ENCODE measurements at regions not wholly inside any gene's neighbourhood (a gene's known extent, or its start where the extent isn't known, plus 50 kb on each side); places are given as distances from the start of the nearest gene placed in this dataset.

GRCh38 chr1:229887043-229887822, 179.8 kb upstream of the GALNT2 start:
- no peaks in the 10 kb centered on the region for H3K27me3 ChIP-seq (ENCODE audit: insufficient read depth, low read length)
- peaks cover 4 to 21% of the 10 kb centered on the region in 2 donors for H3K27me3 Mint-ChIP-seq
- no peak overlapping the region for H3K27ac Mint-ChIP-seq
- POLR2A ChIA-PET (ENCODE audit: partially characterized antibody), result no interaction called here
- H3K9me3 ChIP-seq (ENCODE audit: control insufficient read depth in 1 of 2, low read length in 2 of 2), result no peaks in the 10 kb centered on the region
- H3K4me1 Mint-ChIP-seq, result no peaks in the 10 kb centered on the region
- intact Hi-C loops (cut with micrococcal nuclease), result no loop called here
- CTCF ChIA-PET (ENCODE audit: partially characterized antibody), result no interaction called here
- no peaks in the 10 kb centered on the region for H3K36me3 ChIP-seq (ENCODE audit: insufficient read depth, low read length)
- no peak overlapping the region for H3K4me3 Mint-ChIP-seq
- H3K36me3 Mint-ChIP-seq, result no peaks in the 10 kb centered on the region
- H3K4me3 ChIP-seq (ENCODE audit: low read length in 2 of 2), result no peak overlapping the region
- no peaks in the 10 kb centered on the region for H3K4me1 ChIP-seq (ENCODE audit: insufficient read depth, low read length)
- no peaks in the 10 kb centered on the region for H3K9me3 Mint-ChIP-seq
- H3K27ac ChIP-seq (ENCODE audit: low read depth, low read length), result no peak overlapping the region
- no peak for DNase-seq

- intact Hi-C loops (cut with micrococcal nuclease), result no loop called here
- no peak overlapping the region for H3K27ac Mint-ChIP-seq
- POLR2A ChIA-PET (ENCODE audit: partially characterized antibody), result no interaction called here
Measured at GRCh38 chr1:229888157-229888556, 178.9 kb upstream of the GALNT2 start.

GRCh38 chr1:229888561-229889001, 178.5 kb upstream of the GALNT2 start:
- Histone ChIP-seq H3K9me3 (ENCODE audit: control insufficient read depth in 1 of 2, low read length in 2 of 2) (no peaks in the 10 kb centered on the region), H3K27ac (ENCODE audit: low read depth, low read length) (no peak overlapping the region), H3K4me3 (ENCODE audit: low read length in 2 of 2) (no peak overlapping the region), H3K36me3 (ENCODE audit: insufficient read depth, low read length) (no peaks in the 10 kb centered on the region), H3K27me3 (ENCODE audit: insufficient read depth, low read length) (no peaks in the 10 kb centered on the region), H3K4me1 (ENCODE audit: insufficient read depth, low read length) (no peaks in the 10 kb centered on the region)
- no peak overlapping the region for H3K27ac Mint-ChIP-seq
- H3K4me3 Mint-ChIP-seq, result no peak overlapping the region
- POLR2A ChIA-PET (ENCODE audit: partially characterized antibody), result no interaction called here
- H3K9me3 Mint-ChIP-seq, result no peaks in the 10 kb centered on the region
- no peak for DNase-seq
- CTCF ChIA-PET (ENCODE audit: partially characterized antibody), result interaction anchor here (1.6 kb wide), 1 partner anchor 9 kb away, joined by 3 read pairs; no protein-coding TSS in a partner anchor
- H3K4me1 Mint-ChIP-seq, result no peaks in the 10 kb centered on the region
- no peaks in the 10 kb centered on the region for H3K36me3 Mint-ChIP-seq
- intact Hi-C loops (cut with micrococcal nuclease), result no loop called here
- H3K27me3 Mint-ChIP-seq, result peaks cover 7 to 26% of the 10 kb centered on the region in 2 donors

More at GRCh38 chr1:229888157-229888556, 178.9 kb upstream of the GALNT2 start:
- no peaks in the 10 kb centered on the region for H3K36me3 Mint-ChIP-seq
- H3K27me3 Mint-ChIP-seq, result peaks cover 7 to 22% of the 10 kb centered on the region in 2 donors
- H3K27ac ChIP-seq (ENCODE audit: low read depth, low read length), result no peak overlapping the region
- no peaks in the 10 kb centered on the region for H3K27me3 ChIP-seq (ENCODE audit: insufficient read depth, low read length)
- no peaks in the 10 kb centered on the region for H3K9me3 ChIP-seq (ENCODE audit: control insufficient read depth in 1 of 2, low read length in 2 of 2)
- H3K4me1 ChIP-seq (ENCODE audit: insufficient read depth, low read length), result no peaks in the 10 kb centered on the region
- CTCF ChIA-PET (ENCODE audit: partially characterized antibody), result no interaction called here
- H3K36me3 ChIP-seq (ENCODE audit: insufficient read depth, low read length), result no peaks in the 10 kb centered on the region
- no peaks in the 10 kb centered on the region for H3K4me1 Mint-ChIP-seq
- no peaks in the 10 kb centered on the region for H3K9me3 Mint-ChIP-seq
- no peak overlapping the region for H3K4me3 Mint-ChIP-seq
- no peak overlapping the region for H3K4me3 ChIP-seq (ENCODE audit: low read length in 2 of 2)
- no peak for DNase-seq

- Histone ChIP-seq H3K4me3 (ENCODE audit: low read length in 2 of 2) (no peak overlapping the region), H3K9me3 (ENCODE audit: control insufficient read depth in 1 of 2, low read length in 2 of 2) (no peaks in the 10 kb centered on the region), H3K27me3 (ENCODE audit: insufficient read depth, low read length) (no peaks in the 10 kb centered on the region), H3K27ac (ENCODE audit: low read depth, low read length) (no peak overlapping the region), H3K4me1 (ENCODE audit: insufficient read depth, low read length) (no peaks in the 10 kb centered on the region), H3K36me3 (ENCODE audit: insufficient read depth, low read length) (no peaks in the 10 kb centered on the region)
- no peaks in the 10 kb centered on the region for H3K36me3 Mint-ChIP-seq
- CTCF ChIA-PET (ENCODE audit: partially characterized antibody), result interaction anchor here (1.6 kb wide), 1 partner anchor 9 kb away, joined by 3 read pairs; no protein-coding TSS in a partner anchor
- no peaks in the 10 kb centered on the region for H3K9me3 Mint-ChIP-seq
- intact Hi-C loops (cut with micrococcal nuclease), result no loop called here
- no peak overlapping the region for H3K4me3 Mint-ChIP-seq
- no peak overlapping the region for H3K27ac Mint-ChIP-seq
- DNase-seq, result no peak
- POLR2A ChIA-PET (ENCODE audit: partially characterized antibody), result no interaction called here
- no peaks in the 10 kb centered on the region for H3K4me1 Mint-ChIP-seq
- peaks cover 7 to 25% of the 10 kb centered on the region in 2 donors for H3K27me3 Mint-ChIP-seq
Measured at GRCh38 chr1:229889031-229889517, 178.0 kb upstream of the GALNT2 start.

- Mint-ChIP-seq H3K9me3 (no peaks in the 10 kb centered on the region), H3K4me3 (no peak overlapping the region), H3K27me3 (peaks cover 16 to 34% of the 10 kb centered on the region in 2 donors), H3K4me1 (no peaks in the 10 kb centered on the region), H3K36me3 (no peaks in the 10 kb centered on the region), H3K27ac (no peak overlapping the region)
- CTCF ChIA-PET (ENCODE audit: partially characterized antibody), result no interaction called here
- intact Hi-C loops (cut with micrococcal nuclease), result no loop called here
- Histone ChIP-seq H3K9me3 (ENCODE audit: control insufficient read depth in 1 of 2, low read length in 2 of 2) (no peaks in the 10 kb centered on the region), H3K4me3 (ENCODE audit: low read length in 2 of 2) (no peak overlapping the region), H3K27me3 (ENCODE audit: insufficient read depth, low read length) (no peaks in the 10 kb centered on the region), H3K36me3 (ENCODE audit: insufficient read depth, low read length) (no peaks in the 10 kb centered on the region), H3K27ac (ENCODE audit: low read depth, low read length) (no peak overlapping the region), H3K4me1 (ENCODE audit: insufficient read depth, low read length) (no peaks in the 10 kb centered on the region)
- POLR2A ChIA-PET (ENCODE audit: partially characterized antibody), result no interaction called here
- DNase-seq, result no peak
Measured at GRCh38 chr1:229891227-229891626, 175.8 kb upstream of the GALNT2 start.

GRCh38 chr1:229892515-229893117, 174.4 kb upstream of the GALNT2 start:
- CTCF ChIA-PET (ENCODE audit: partially characterized antibody), result no interaction called here
- H3K27me3 ChIP-seq (ENCODE audit: insufficient read depth, low read length), result no peaks in the 10 kb centered on the region
- no peaks in the 10 kb centered on the region for H3K4me1 Mint-ChIP-seq
- POLR2A ChIA-PET (ENCODE audit: partially characterized antibody), result no interaction called here
- intact Hi-C loops (cut with micrococcal nuclease), result no loop called here
- H3K36me3 ChIP-seq (ENCODE audit: insufficient read depth, low read length), result no peaks in the 10 kb centered on the region
- no peak overlapping the region for H3K27ac Mint-ChIP-seq
- peaks cover 0 to 1% (median 0%) of the 10 kb centered on the region in 8 donors for H3K9me3 Mint-ChIP-seq
- no peaks in the 10 kb centered on the region for H3K4me1 ChIP-seq (ENCODE audit: insufficient read depth, low read length)
- no peaks in the 10 kb centered on the region for H3K9me3 ChIP-seq (ENCODE audit: control insufficient read depth in 1 of 2, low read length in 2 of 2)
- H3K36me3 Mint-ChIP-seq, result no peaks in the 10 kb centered on the region
- H3K4me3 ChIP-seq (ENCODE audit: low read length in 2 of 2), result no peak overlapping the region
- peaks cover 20 to 41% of the 10 kb centered on the region in 2 donors for H3K27me3 Mint-ChIP-seq
- H3K4me3 Mint-ChIP-seq, result no peak overlapping the region
- no peak overlapping the region for H3K27ac ChIP-seq (ENCODE audit: low read depth, low read length)
- DNase-seq, result no peak

GRCh38 chr1:229893762-229894444, 173.1 kb upstream of the GALNT2 start:
- no peaks in the 10 kb centered on the region for H3K4me1 ChIP-seq (ENCODE audit: insufficient read depth, low read length)
- no peak for DNase-seq
- Mint-ChIP-seq H3K4me3 (no peak overlapping the region), H3K36me3 (no peaks in the 10 kb centered on the region), H3K27me3 (peaks cover 18 to 43% of the 10 kb centered on the region in 2 donors), H3K4me1 (no peaks in the 10 kb centered on the region), H3K9me3 (peaks cover 0 to 1% (median 0%) of the 10 kb centered on the region in 8 donors), H3K27ac (no peak overlapping the region)
- H3K27ac ChIP-seq (ENCODE audit: low read depth, low read length), result no peak overlapping the region
- H3K4me3 ChIP-seq (ENCODE audit: low read length in 2 of 2), result no peak overlapping the region
- intact Hi-C loops (cut with micrococcal nuclease), result no loop called here
- H3K9me3 ChIP-seq (ENCODE audit: control insufficient read depth in 1 of 2, low read length in 2 of 2), result no peaks in the 10 kb centered on the region
- H3K36me3 ChIP-seq (ENCODE audit: insufficient read depth, low read length), result no peaks in the 10 kb centered on the region
- H3K27me3 ChIP-seq (ENCODE audit: insufficient read depth, low read length), result no peaks in the 10 kb centered on the region
- ChIA-PET POLR2A (ENCODE audit: partially characterized antibody) (no interaction called here), CTCF (ENCODE audit: partially characterized antibody) (no interaction called here)

All from CD4-positive, alpha-beta memory T cell (primary cell).